GM12891 (cell line): ENCODE measurements at regions not wholly inside any gene's neighbourhood (a gene's known extent, or its start where the extent isn't known, plus 50 kb on each side); places are given as distances from the start of the nearest gene placed in this dataset.

Experiments used
- POLR2A ChIP-seq: IDR thresholded peaks from 2 replicates; pipeline ENCODE4 v1.6.1; 2011; ENCODE audit warnings: low read depth, low read length, control low read depth
- POLR2AphosphoS5 ChIP-seq: IDR thresholded peaks from 2 replicates; pipeline ENCODE4 v1.6.1; 2011; ENCODE audit warnings: low read depth, low read length, control low read depth
- TAF1 ChIP-seq: IDR thresholded peaks from 2 replicates; pipeline ENCODE4 v1.6.1; 2011; ENCODE audit warnings: low read depth, low read length, control low read depth

DNA sequence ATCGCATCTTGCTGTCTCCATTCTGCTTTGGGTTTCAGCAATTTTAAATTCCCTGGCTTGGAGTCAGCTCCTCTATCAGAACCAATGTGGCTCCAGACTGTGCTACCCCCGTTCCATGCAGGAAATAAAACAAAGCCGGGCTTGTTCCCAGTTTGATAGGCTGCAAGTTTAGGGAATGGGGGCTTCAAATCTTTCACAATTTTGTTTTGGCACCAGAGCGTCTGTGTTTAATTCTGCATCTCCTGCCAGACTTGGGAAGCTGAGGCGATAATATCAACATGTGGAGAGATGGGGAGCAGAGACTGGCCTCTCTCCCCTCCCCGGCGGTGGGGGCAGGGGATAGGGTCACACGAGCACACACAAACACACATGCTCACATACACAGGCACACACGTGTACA is 305.9 kb downstream of the FGFR2 start:
- TF ChIP-seq POLR2AphosphoS5 (no peak), TAF1 (no peak), POLR2A (no peak)
